ENCODE measurements at regions not wholly inside any gene's neighbourhood (a gene's known extent, or its start where the extent isn't known, plus 50 kb on each side); places are given as distances from the start of the nearest gene placed in this dataset.

GRCh38 chr6:209432-210103 lies 82.7 kb upstream of the DUSP22 start:
- TF ChIP-seq CTCF (IDR thresholded peaks at IDR 0.05) (no peak), POLR2A (IDR thresholded peaks at IDR 0.05) (no peak)

Data from lower leg skin (tissue), 3 donors.